Type B pancreatic cell (in vitro differentiated cells): ENCODE measurements at regions not wholly inside any gene's neighbourhood (a gene's known extent, or its start where the extent isn't known, plus 50 kb on each side); places are given as distances from the start of the nearest gene placed in this dataset.

ENCODE experiments used
- DNase-seq: peaks from one replicate; pipeline ENCODE4 v3.0.0; 2021; ENCODE audit warnings: mixed read lengths; ENCODE audit not compliant: unreplicated experiment; ENCODE audit errors: extremely low spot score
- H3K27ac Mint-ChIP-seq: 2 replicates; pipeline ENCODE4 v1.8.0; 2021; ENCODE audit warnings: mild to moderate bottlenecking, mixed read lengths
- H3K27me3 Mint-ChIP-seq: 2 replicates; pipeline ENCODE4 v1.8.0; 2021; ENCODE audit warnings: mixed read lengths
- H3K36me3 Mint-ChIP-seq: 2 replicates; pipeline ENCODE4 v1.8.0; 2021; ENCODE audit warnings: mixed read lengths
- H3K4me1 Mint-ChIP-seq: one replicate; pipeline ENCODE4 v1.8.0; 2021; ENCODE audit warnings: mixed read lengths; ENCODE audit not compliant: unreplicated experiment
- H3K4me3 Mint-ChIP-seq: 2 replicates; pipeline ENCODE4 v1.8.0; 2021; ENCODE audit warnings: mild to moderate bottlenecking, mixed read lengths
- H3K9me3 Mint-ChIP-seq: 2 replicates; pipeline ENCODE4 v1.8.0; 2021; ENCODE audit warnings: mixed read lengths
- CTCF ChIP-seq: fragments of 200-600 bp; sonication (generic); conservative IDR thresholded peaks from 2 replicates; pipeline ENCODE4 v1.5.0; 2021; ENCODE audit warnings: antibody characterized with exemption, mild to moderate bottlenecking

- no peak for TF ChIP-seq CTCF
- H3K27ac Mint-ChIP-seq = no peak overlapping the region
- H3K36me3 Mint-ChIP-seq = no peaks in the 10 kb centered on the region
- peaks cover 7% of the 10 kb centered on the region for H3K4me1 Mint-ChIP-seq
- H3K9me3 Mint-ChIP-seq = no peaks in the 10 kb centered on the region
- peaks cover 55% of the 10 kb centered on the region for H3K27me3 Mint-ChIP-seq
- no peak for DNase-seq
- no peak overlapping the region for H3K4me3 Mint-ChIP-seq
These were observed 326.1 kb downstream of the HNRNPD start for GRCh38 chr4:82047731-82048130.

- no peak for DNase-seq
- peaks cover 61% of the 10 kb centered on the region for H3K27me3 Mint-ChIP-seq
- H3K9me3 Mint-ChIP-seq = no peaks in the 10 kb centered on the region
- H3K36me3 Mint-ChIP-seq = no peaks in the 10 kb centered on the region
- H3K4me3 Mint-ChIP-seq = no peak overlapping the region
- no peak for TF ChIP-seq CTCF
- no peak overlapping the region for H3K27ac Mint-ChIP-seq
- peaks cover 9% of the 10 kb centered on the region for H3K4me1 Mint-ChIP-seq
These were observed 327.0 kb downstream of the HNRNPD start for GRCh38 chr4:82046796-82047195.

GRCh38 chr4:82045267-82045666 is 328.5 kb downstream of the HNRNPD start:
- Mint-ChIP-seq H3K4me1 (peaks cover 9% of the 10 kb centered on the region), H3K27me3 (peaks cover 69% of the 10 kb centered on the region), H3K4me3 (no peak overlapping the region), H3K9me3 (no peaks in the 10 kb centered on the region), H3K27ac (no peak overlapping the region), H3K36me3 (no peaks in the 10 kb centered on the region)
- no peak for TF ChIP-seq CTCF
- no peak for DNase-seq

GRCh38 chr4:82044141-82044993 is 329.4 kb downstream of the HNRNPD start:
- Mint-ChIP-seq H3K36me3 (no peaks in the 10 kb centered on the region), H3K4me1 (peaks cover 9% of the 10 kb centered on the region), H3K4me3 (peak overlapping the region; percentile 86), H3K9me3 (no peaks in the 10 kb centered on the region), H3K27ac (no peak overlapping the region), H3K27me3 (peaks cover 70% of the 10 kb centered on the region)
- DNase-seq = peak; percentile 81
- no peak for TF ChIP-seq CTCF

- Mint-ChIP-seq H3K4me1 (peaks cover 9% of the 10 kb centered on the region), H3K27ac (no peak overlapping the region), H3K4me3 (peak overlapping the region; percentile 86), H3K27me3 (peaks cover 71% of the 10 kb centered on the region), H3K9me3 (no peaks in the 10 kb centered on the region), H3K36me3 (no peaks in the 10 kb centered on the region)
- no peak for TF ChIP-seq CTCF
- no peak for DNase-seq
These were observed 330.0 kb downstream of the HNRNPD start for GRCh38 chr4:82043809-82044137.
